Astrocyte (in vitro differentiated cells and primary cell): ENCODE measurements at regions not wholly inside any gene's neighbourhood (a gene's known extent, or its start where the extent isn't known, plus 50 kb on each side); places are given as distances from the start of the nearest gene placed in this dataset.

Experiments used
- DNase-seq: peaks from one replicate; pipeline ENCODE4 v3.0.0-alpha.2; 2010; ENCODE audit warnings: low read depth
- FAIRE-seq: peaks from 2 replicates; lab custom pipeline; 2011; peaks lifted over from hg19 to GRCh38; lab: Jason Lieb, UNC
- H2AFZ ChIP-seq: 2 replicates; pipeline ENCODE4 v1.6.0; 2012; ENCODE audit warnings: low read depth, low read length, inconsistent platforms
- H3K27ac ChIP-seq: 2 replicates; pipeline ENCODE4 v1.5.1; 2011; ENCODE audit warnings: low read depth, low read length, inconsistent platforms
- H3K27me3 ChIP-seq: 2 replicates; pipeline ENCODE4 v1.6.0; 2011; ENCODE audit warnings: low read length, inconsistent platforms; ENCODE audit not compliant: insufficient read depth
- H3K36me3 ChIP-seq: 2 replicates; pipeline ENCODE4 v1.5.1; 2011; ENCODE audit warnings: low read length, inconsistent platforms; ENCODE audit not compliant: insufficient read depth
- H3K4me1 ChIP-seq: 2 replicates; pipeline ENCODE4 v1.5.1; 2011; ENCODE audit warnings: low read length, inconsistent platforms; ENCODE audit not compliant: insufficient read depth
- H3K4me2 ChIP-seq: 2 replicates; pipeline ENCODE4 v1.6.0; 2012; ENCODE audit warnings: low read length, inconsistent platforms
- H3K4me3 ChIP-seq: 2 replicates; pipeline ENCODE4 v1.5.1; 2011; ENCODE audit warnings: low read depth, mild to moderate bottlenecking, low read length, inconsistent platforms; ENCODE audit not compliant: insufficient read depth
- H3K79me2 ChIP-seq: 2 replicates; pipeline ENCODE4 v1.6.0; 2012; ENCODE audit warnings: mild to moderate bottlenecking, low read length, inconsistent platforms; ENCODE audit not compliant: insufficient read depth
- H3K9ac ChIP-seq: 2 replicates; pipeline ENCODE4 v1.6.0; 2012; ENCODE audit warnings: mild to moderate bottlenecking, low read length, inconsistent platforms
- H3K9me3 ChIP-seq: 2 replicates; pipeline ENCODE4 v1.5.1; 2012; ENCODE audit warnings: low read depth, mild to moderate bottlenecking, low read length, inconsistent platforms; ENCODE audit not compliant: insufficient read depth
- H4K20me1 ChIP-seq: 2 replicates; pipeline ENCODE4 v1.6.0; 2012; ENCODE audit warnings: low read length, inconsistent platforms; ENCODE audit not compliant: insufficient read depth
- H3K27ac Mint-ChIP-seq: one replicate; pipeline ENCODE4 v1.8.0; 2021; ENCODE audit warnings: mild to moderate bottlenecking, mixed read lengths; ENCODE audit not compliant: unreplicated experiment
- H3K27me3 Mint-ChIP-seq: one replicate; pipeline ENCODE4 v1.8.0; 2021; ENCODE audit warnings: low read depth, mixed read lengths; ENCODE audit not compliant: unreplicated experiment
- H3K36me3 Mint-ChIP-seq: one replicate; pipeline ENCODE4 v1.8.0; 2021; ENCODE audit warnings: low read depth, mixed read lengths; ENCODE audit not compliant: unreplicated experiment
- H3K4me1 Mint-ChIP-seq: one replicate; pipeline ENCODE4 v1.8.0; 2021; ENCODE audit warnings: low read depth, mixed read lengths; ENCODE audit not compliant: unreplicated experiment
- H3K4me3 Mint-ChIP-seq: one replicate; pipeline ENCODE4 v1.8.0; 2021; ENCODE audit warnings: mild to moderate bottlenecking, moderate library complexity, mixed read lengths; ENCODE audit not compliant: unreplicated experiment
- H3K9me3 Mint-ChIP-seq: one replicate; pipeline ENCODE4 v1.8.0; 2021; ENCODE audit warnings: mild to moderate bottlenecking, mixed read lengths; ENCODE audit not compliant: unreplicated experiment
- EZH2 ChIP-seq: IDR thresholded peaks from 2 replicates; pipeline ENCODE4 v1.6.1; 2012; ENCODE audit warnings: mild to moderate bottlenecking, low read length, inconsistent platforms; ENCODE audit not compliant: insufficient read depth
- TF ChIP-seq, protein P1 (sequence below): IDR thresholded peaks from 2 replicates; pipeline ENCODE4 v1.5.1; 2011; ENCODE audit warnings: low read depth, mild to moderate bottlenecking, inconsistent platforms, low read length, moderate library complexity; ENCODE audit not compliant: insufficient read depth

DNA sequence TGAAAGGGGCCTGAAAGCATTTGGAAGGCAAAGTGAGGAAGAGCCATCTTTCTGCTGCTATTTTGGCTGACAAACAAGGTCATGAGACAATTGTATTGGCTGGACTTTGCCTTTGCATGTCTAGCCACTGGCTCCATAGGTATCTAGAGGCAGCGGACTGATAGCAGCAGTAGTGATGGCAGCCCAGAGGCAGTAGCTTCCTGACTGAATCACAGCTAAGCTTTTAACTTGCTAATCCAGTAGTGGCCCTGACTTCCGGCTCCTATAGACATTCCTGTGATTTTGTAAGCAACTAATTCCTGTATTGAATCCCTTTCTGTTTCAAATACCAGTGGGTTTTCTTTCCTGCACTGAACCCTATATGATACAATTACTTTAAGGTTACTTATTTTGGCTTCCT lies 69.8 kb upstream of the PDE1A start:
- no peak overlapping the region for H3K4me3 ChIP-seq
- no peaks in the 10 kb centered on the region for H3K79me2 ChIP-seq
- H4K20me1 ChIP-seq, result no peaks in the 10 kb centered on the region
- no peaks in the 10 kb centered on the region for H3K9me3 Mint-ChIP-seq
- H3K4me1 Mint-ChIP-seq, result peaks cover 9% of the 10 kb centered on the region
- FAIRE-seq (no peak), DNase-seq (no peak)
- no peak overlapping the region for H3K4me3 Mint-ChIP-seq
- no peak overlapping the region for H2AFZ ChIP-seq
- no peak overlapping the region for H3K9ac ChIP-seq
- no peak overlapping the region for H3K4me2 ChIP-seq
- H3K36me3 Mint-ChIP-seq, result no peaks in the 10 kb centered on the region
- H3K4me1 ChIP-seq, result no peaks in the 10 kb centered on the region
- no peaks in the 10 kb centered on the region for H3K9me3 ChIP-seq
- no peak overlapping the region for H3K27ac ChIP-seq
- H3K27ac Mint-ChIP-seq, result no peak overlapping the region
- H3K27me3 ChIP-seq, result no peaks in the 10 kb centered on the region
- H3K27me3 Mint-ChIP-seq, result no peaks in the 10 kb centered on the region
- TF ChIP-seq EZH2, result no peak
- TF ChIP-seq, protein P1, sequence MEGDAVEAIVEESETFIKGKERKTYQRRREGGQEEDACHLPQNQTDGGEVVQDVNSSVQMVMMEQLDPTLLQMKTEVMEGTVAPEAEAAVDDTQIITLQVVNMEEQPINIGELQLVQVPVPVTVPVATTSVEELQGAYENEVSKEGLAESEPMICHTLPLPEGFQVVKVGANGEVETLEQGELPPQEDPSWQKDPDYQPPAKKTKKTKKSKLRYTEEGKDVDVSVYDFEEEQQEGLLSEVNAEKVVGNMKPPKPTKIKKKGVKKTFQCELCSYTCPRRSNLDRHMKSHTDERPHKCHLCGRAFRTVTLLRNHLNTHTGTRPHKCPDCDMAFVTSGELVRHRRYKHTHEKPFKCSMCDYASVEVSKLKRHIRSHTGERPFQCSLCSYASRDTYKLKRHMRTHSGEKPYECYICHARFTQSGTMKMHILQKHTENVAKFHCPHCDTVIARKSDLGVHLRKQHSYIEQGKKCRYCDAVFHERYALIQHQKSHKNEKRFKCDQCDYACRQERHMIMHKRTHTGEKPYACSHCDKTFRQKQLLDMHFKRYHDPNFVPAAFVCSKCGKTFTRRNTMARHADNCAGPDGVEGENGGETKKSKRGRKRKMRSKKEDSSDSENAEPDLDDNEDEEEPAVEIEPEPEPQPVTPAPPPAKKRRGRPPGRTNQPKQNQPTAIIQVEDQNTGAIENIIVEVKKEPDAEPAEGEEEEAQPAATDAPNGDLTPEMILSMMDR, result no peak
- no peaks in the 10 kb centered on the region for H3K36me3 ChIP-seq

DNA sequence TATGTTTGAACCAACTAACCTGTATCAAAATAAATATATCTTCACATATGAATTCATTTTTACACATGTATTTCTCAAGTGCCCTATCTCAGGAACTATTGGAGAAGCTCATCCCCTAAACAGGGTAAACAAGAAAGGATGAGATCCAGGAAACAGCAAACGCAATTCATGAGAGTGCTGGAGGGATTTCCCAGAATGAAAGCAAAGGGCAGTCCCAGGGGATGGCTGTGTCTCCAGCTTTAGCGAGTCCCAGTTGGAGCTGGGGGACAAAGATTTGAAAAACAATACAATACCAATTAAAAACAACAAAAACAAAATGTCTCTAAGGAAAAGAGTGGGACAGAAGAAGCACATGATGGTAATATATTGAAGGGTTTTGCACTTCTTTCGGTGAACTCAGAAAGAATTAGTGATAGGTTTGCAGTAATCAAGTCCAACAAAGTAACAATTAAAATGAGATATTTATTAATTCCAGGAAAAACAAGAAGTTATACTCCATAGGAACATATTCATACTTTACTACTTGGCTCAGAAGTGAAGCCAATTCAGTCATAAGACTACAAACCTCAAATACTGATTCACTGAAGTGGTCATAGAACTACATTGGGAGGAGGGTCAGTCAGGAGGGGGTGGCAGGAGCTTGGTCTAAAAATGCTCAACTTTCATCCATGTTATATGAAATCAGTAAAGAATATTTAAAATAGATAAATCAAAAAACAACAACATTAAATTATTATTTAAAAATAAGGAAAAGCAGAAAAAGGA lies 73.1 kb upstream of the PDE1A start:
- Histone ChIP-seq H3K36me3 (no peaks in the 10 kb centered on the region), H4K20me1 (no peaks in the 10 kb centered on the region), H3K9me3 (no peaks in the 10 kb centered on the region), H2AFZ (no peak overlapping the region), H3K4me2 (no peak overlapping the region), H3K4me1 (no peaks in the 10 kb centered on the region), H3K4me3 (no peak overlapping the region), H3K27ac (no peak overlapping the region), H3K27me3 (no peaks in the 10 kb centered on the region), H3K79me2 (no peaks in the 10 kb centered on the region), H3K9ac (no peak overlapping the region)
- no peaks in the 10 kb centered on the region for H3K27me3 Mint-ChIP-seq
- H3K27ac Mint-ChIP-seq, result no peak overlapping the region
- peaks cover 10% of the 10 kb centered on the region for H3K4me1 Mint-ChIP-seq
- TF ChIP-seq EZH2, result no peak
- TF ChIP-seq, protein P1, result no peak
- DNase-seq, result peak; percentile 25
- no peak for FAIRE-seq
- H3K36me3 Mint-ChIP-seq, result no peaks in the 10 kb centered on the region
- no peaks in the 10 kb centered on the region for H3K9me3 Mint-ChIP-seq
- no peak overlapping the region for H3K4me3 Mint-ChIP-seq

DNA sequence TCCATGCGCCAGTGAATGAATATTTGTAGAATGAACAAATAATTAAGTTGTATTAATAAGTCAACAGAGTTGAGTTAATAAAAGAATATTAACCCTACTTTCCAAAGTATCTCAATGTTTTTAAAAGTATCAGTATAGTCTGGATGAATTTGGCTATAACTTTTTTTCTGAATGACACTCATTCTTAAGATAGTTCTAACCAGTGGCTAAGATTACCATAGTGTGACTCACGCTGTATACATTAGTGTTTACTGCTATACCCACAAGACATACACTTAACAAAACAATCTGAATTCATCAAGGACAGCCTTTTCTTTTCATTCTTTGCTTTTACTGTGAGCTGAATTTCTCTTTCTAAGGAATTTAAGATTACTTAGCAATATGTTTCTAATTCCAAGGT lies 77.0 kb upstream of the PDE1A start:
- Histone ChIP-seq H3K36me3 (no peaks in the 10 kb centered on the region), H4K20me1 (no peaks in the 10 kb centered on the region), H3K27ac (no peak overlapping the region), H3K4me1 (no peaks in the 10 kb centered on the region), H3K9ac (no peak overlapping the region), H3K4me3 (no peak overlapping the region), H3K27me3 (no peaks in the 10 kb centered on the region), H2AFZ (no peak overlapping the region), H3K4me2 (no peak overlapping the region), H3K9me3 (no peaks in the 10 kb centered on the region), H3K79me2 (no peaks in the 10 kb centered on the region)
- Mint-ChIP-seq H3K4me3 (no peak overlapping the region), H3K27me3 (no peaks in the 10 kb centered on the region), H3K4me1 (peaks cover 27% of the 10 kb centered on the region), H3K9me3 (no peaks in the 10 kb centered on the region), H3K36me3 (no peaks in the 10 kb centered on the region), H3K27ac (no peak overlapping the region)
- FAIRE-seq, result no peak
- peak; percentile 41 for DNase-seq
- no peak for TF ChIP-seq EZH2
- TF ChIP-seq, protein P1, result no peak
